Hematopoietic multipotent progenitor cell treated with erythropoietin and hydrocortisone succinate and interleukin-3 and kit ligand, for 4 days (in vitro differentiated cells): ENCODE measurements at regions not wholly inside any gene's neighbourhood (a gene's known extent, or its start where the extent isn't known, plus 50 kb on each side); places are given as distances from the start of the nearest gene placed in this dataset.

ENCODE experiments used
- DNase-seq: peaks from one replicate; pipeline ENCODE4 v3.0.0-alpha.2; 2015

DNA sequence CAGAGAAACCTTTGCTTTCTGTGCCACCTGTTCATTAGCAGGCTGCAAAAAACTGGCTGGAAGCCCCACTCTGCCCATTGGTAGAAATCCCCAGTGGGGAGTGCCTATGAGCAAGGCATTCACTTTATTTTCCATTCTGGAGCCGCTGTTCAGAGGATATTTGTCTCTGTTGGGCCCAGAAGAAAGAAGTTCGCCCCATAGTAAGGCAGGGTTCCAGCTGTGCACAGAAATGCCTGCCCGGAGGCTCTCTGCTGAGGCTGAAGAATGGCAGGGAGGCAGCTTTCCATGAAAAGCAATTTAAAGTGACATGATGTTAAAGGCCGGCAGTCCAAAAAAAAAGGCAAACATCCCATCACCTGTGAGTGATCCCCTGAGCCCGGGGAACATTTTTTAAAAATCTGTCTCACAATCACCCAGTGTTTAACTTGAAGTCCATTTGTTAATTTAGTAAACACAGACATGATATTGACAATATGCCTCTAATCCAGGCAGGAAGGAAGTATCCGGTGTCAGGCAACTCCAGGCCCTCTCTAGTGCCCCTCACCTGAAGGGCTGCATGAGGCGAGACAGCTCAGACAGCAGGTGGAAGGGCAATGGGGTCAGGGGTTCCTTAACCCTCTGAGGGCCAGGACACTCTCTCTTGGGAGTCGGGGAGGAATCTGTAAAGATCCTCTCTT is 265.1 kb upstream of the SIX2 start:
- DNase-seq, result no peak

DNA sequence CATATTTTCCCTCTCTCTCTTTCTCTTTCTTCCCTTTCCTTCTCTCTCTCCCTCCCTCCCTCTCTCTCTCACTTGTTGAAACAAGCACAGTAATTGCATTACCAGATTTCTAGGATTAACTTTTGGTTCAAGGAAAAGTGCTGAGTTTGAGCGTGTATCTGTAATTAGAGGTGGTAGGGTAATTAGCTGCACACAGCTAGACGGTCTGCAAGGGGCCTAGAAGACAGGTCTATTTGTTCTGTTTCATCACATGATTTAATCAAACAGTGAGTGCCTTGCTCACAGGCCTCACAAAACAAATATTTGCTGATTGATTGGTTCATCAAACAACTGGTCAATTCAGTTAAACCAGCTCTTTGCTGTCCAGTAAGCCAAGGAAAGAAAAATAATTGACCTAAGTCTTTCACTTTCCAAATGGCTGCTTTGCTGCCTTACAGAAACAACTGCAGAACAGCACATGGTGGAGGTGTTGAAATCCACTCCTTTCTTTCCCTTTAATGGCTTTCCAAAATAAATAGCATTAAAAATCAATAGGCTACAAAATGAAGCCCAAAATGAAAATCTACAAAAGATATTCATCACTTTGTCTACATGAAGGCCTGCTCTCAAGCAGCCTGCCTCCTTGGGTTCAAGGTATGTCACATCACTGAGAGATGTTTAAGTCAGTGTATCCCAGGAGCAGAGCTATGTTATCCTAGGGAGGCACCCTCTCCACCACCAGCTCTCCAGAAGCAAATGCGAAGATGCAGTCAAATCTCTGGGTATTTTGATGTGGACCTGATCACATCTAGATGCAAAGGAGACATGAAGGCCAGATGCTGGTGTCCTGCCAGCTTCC is 264.4 kb upstream of the SIX2 start:
- no peak for DNase-seq

DNA sequence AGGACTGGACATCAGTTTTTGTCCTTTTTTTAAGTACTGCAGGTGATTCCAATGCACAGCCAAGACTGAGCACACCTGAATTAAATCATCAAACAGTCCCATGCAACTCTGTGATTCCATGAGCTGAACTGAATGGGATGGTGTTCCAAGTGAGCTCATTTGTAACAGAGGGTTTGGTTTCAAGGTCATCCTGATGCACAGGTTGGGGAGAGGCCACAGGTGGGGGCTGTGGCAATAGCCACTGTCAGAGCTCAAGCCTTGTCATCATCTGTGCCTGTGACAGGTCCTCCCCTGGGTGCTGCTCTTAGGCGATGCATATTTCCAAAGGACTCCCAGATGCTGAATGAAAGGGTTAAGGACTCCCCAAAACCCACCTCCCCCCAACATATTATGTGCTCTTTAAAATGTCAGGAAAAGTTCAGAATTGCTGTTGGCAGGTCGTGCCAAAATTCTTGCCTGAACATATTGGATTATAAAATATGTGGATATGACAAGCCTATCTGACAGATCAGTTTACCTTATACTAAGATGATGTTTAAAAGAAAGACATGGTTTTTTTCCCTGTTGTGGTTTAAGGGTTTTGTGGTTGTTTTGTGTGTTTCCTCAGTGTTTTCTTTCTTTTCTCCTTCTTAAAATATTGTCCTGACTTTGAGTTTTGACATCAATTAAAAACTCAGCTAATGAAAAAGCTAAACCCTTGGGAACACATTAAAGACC is 263.5 kb upstream of the SIX2 start:
- DNase-seq, result no peak

GRCh38 chr2:45269149-45269793 is 260.0 kb upstream of the SIX2 start:
- no peak for DNase-seq

DNA sequence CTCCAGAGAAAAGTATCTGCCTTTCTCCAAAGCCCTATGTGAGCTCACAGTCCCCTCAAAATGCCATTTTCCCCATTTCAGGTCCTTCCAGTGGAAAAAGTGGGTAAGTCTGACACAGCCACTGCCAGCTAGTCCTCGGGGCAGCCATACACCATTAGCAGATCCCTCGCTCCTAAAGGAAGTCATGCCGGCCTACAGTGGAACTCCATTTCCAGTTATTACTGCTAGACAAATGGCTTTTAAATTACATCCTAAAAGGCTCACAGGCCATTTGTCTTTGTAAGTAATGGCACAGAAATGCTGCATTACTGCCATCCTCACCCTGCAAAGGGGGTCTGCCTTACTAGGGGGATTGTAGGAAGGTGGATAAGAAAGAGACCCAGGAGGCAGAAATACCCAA is 259.4 kb upstream of the SIX2 start:
- DNase-seq, result no peak

- no peak for DNase-seq
Observed at GRCh38 chr2:45267062-45267792, 258.0 kb upstream of the SIX2 start.

- no peak for DNase-seq
Observed at GRCh38 chr2:45265336-45265735, 256.1 kb upstream of the SIX2 start.

DNA sequence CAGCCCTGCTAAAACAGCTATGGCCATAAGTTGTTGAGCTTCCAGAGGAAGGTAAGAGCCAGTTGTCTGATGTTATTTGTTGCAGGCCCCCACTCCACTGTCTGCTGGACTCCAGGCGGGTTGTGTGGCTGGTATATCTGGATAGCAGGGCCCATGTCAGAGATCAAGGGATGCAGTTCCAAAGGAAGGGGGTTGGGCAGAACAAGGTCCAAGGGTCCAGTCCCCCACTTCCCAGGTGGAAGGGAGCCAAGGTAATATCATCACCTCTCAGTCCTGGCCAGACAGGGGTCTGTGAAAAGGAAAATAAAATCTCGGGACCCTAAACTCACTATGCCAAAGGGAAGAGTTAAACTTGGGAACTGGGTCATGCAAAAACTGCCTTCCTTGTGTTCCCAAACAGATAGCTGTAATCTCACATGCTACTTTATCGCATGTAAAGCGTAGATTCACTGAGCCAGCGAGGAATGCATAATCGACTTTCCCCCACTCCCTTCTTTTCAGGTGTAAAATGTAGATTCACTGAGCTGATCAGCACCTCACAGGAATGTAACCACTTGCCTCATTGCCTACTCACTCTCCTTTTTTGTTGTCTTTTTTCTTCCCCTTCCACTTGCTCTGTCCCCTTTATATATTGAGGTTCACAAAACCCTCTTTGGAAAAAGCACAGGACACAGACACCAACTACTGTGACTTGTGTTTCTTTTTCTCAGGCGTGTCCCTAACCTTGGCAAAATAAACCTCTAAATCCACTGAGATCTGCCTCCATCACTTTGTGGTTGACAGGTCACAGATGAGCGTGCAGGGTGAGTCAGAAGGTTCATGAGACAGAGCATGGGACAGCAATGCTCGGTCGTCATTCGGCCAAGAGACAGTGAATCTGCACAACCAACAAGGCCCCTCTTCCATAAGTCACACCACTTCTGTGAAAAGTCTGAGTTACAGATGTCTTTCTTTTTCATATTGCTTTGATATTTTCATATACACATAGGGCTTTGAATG is 255.3 kb upstream of the SIX2 start:
- no peak for DNase-seq

DNA sequence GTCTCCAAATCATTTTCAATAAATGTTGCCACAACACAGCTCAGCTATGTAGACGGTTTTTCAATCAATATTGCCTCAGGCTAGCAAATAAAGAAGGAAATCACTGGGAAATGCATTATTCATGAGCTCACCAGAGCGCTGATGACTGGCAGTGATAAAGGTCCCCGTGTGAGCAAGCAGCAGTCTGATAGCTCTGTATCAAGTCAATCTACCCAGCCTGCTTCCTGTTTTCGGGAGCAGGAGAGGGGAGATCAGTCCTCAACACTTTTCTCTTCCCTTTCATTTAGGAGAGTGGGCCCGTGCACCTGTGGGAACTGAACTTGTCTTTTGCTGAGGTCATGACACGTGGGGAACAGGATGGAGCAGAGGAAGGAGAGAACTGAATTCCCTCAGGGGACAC is 253.9 kb upstream of the SIX2 start:
- peak; percentile 63 for DNase-seq

GRCh38 chr2:45261746-45262145 is 252.5 kb upstream of the SIX2 start:
- DNase-seq, result no peak

- DNase-seq, result no peak
Observed at GRCh38 chr2:45260946-45261345, 251.7 kb upstream of the SIX2 start.

DNA sequence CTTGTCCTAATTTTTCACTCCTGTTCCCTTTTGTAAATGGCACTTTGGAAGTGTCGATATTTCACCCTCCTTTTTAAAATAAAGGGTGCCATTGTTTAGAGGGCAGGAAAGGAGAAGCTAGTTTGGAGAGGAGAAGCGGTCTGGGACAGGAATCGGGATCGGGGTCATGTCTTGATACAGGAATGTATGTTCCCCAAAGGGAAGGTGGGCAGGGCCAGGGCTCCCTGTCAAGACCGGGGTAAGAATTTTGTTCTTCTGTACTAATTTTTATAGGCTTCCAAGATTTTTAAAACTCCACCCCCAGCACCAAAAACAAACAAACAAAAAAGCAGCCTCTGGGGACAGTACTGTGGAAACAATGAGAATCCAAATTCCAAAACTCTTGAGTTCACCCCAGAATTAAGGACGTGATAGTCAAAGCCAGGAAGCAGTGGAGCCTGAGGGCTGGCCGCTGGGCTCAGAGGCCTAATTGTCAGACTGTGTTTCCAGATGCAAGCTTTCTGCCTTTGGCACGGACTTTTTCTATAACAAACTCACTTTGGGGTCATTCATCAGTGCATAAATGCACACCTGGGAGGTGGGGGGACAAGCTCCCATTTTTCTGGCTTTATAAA is 250.4 kb upstream of the SIX2 start:
- DNase-seq, result no peak

DNA sequence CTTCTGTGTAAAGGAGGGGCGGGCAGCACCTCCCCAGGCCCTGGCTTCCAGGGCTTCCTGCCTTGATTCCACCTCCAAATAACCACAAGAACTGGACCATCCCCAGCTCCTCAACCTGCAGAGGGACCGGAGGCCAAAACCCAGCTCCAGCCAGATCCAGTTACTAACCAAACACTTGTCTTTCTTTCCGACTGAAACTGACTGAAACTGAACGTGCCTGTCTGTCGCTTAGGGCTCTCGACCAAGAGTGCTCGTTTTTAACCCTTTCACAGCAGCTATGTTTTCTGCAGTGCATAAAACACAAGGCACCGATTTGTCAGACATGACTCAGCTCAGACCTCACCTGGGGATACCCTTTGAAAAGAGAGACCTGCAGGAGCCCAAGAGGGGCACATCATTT is 249.9 kb upstream of the SIX2 start:
- no peak for DNase-seq

- peak; percentile 71 for DNase-seq
Observed at GRCh38 chr2:45258311-45258710, 249.1 kb upstream of the SIX2 start.

GRCh38 chr2:45257820-45258219 is 248.6 kb upstream of the SIX2 start:
- no peak for DNase-seq

GRCh38 chr2:45256867-45257641 is 247.8 kb upstream of the SIX2 start:
- DNase-seq, result no peak

- no peak for DNase-seq
Observed at GRCh38 chr2:45256173-45256866, 247.1 kb upstream of the SIX2 start.

DNA sequence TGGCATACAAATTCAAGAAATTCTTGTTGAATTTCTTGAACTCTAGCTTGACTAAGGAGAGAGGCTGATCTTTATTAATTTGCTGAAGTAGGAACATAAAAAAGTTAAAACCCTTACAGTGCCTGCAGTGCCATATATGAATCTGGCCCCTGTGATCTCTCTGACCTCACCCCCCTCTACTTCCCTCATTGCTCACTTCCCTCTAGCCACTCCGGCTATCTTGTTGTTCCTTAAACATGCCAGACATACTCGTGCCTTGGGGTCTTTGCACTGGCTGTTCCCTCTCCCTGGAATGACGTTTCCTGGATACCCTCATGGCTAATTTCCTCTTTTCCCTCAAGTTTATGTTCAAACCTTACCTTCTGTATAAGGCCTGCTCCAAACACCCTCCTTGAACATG is 246.3 kb upstream of the SIX2 start:
- peak; percentile 36 for DNase-seq

DNA sequence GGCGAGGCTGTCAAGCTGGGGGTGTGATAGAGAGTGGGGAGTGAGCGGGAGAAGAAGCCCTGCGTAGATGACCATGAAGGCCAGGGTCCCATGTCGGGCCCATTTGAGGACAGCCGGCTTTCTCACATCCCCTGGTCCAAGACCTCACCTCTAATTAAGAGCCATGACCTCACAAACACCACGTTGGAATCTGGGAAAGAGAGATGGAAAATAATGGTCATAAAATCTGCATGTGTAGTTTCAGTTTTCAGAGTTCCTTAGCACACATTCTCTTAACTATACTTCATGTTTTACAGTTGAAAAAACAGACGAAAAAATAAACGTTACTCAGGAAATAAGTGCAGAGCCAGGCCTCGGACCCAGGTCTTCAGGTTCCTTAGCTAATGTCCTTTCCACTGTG is 244.8 kb upstream of the SIX2 start:
- DNase-seq, result no peak
